GM21528 (cell line): ENCODE measurements at regions not wholly inside any gene's neighbourhood (a gene's known extent, or its start where the extent isn't known, plus 50 kb on each side); places are given as distances from the start of the nearest gene placed in this dataset.

ENCODE experiments used
- ATAC-seq: cut with Tn5 transposase; IDR thresholded peaks from one replicate; pipeline ENCODE4 v1.9.1; 2021; ENCODE audit warnings: mild to moderate bottlenecking, moderate library complexity; ENCODE audit not compliant: unreplicated experiment, low FRiP score

DNA sequence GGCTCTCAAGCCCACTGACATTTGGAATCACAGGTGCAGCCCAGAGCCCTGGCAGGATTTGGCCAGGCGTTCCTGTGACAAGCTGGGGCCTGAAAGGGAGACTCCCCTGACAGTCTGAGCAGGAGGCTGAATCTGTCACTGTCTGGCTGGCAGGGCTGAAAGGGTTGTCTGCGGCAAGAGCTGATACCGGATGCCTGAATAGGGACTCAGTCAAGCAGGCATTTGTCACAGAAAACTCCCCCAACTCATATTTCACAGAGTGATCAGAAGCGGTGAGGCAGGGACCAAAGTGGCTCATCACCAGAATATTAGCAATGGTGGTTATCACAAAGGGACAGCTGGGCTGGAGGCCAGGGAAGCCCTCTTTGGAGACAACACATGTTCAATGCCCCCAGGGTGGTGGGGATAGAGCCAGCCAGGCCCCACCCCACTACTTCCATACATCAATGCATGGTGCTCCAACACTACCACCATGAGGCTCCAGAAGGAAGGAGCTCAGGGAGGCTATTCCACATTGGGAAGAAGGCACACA lies 295.5 kb downstream of the DTWD2 start:
- ATAC-seq: no peak

DNA sequence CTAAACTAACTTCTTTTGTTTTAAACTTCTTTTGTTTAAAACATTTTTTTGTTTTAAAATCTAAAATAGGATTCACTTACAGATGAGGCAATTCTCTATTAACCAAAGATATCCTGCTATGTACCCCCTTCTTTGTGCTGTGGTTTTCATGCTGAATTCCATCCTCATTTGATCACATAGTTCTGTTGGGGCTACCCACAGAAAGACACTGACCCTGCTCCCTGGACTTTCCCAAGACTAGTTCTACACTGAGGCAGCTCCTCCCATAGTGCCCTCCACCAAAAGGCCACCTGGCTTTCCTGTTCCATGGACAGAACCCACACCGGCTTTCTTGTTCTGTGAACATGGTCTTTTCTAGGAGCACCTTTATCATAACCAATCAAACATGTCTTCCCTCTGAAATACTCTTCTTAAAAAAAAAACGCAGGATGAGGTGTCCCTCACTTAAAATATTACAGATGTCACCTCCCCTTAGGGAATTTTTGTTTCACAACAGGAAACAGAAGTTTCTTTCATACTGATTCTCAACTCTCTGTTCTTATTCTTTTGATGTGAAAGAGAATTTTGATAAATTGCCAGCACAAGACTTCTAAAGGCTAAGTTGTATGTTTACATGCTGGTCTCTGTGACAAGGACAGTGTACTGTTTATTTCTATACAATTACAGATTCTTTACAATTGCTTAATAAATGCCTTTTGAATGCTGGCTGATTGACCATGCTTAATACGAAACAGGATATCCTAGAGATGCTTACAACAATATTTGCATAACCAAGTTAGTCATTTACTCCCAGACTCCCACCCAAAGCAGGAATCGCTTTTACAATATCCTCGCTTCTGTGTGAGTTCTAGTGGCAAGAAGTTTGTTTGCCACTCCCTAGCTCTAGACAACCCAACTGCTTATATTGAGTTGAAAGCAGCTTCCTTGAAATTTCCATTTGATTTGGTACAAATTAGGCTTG lies 300.4 kb downstream of the DTWD2 start:
- ATAC-seq: peak; percentile 69

DNA sequence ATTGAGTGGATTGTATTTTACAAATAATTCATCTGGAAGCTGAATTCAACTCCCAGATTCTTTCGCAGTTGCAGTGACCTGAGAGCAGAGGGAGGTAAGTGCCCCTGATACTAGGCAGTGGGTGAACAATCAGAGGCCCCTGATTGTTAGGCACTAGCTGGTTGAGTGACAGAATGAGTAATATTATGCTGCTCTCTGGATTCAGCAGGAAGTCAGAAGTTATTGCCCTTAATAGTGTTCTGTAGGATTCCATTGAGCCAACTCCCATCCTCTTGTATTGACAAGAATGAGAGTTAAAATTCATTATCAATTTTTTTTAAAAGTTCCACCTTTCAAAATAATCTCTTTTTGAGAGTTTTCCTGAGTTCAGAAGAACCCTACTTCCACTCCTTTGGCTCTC lies 301.2 kb downstream of the DTWD2 start:
- no peak for ATAC-seq

DNA sequence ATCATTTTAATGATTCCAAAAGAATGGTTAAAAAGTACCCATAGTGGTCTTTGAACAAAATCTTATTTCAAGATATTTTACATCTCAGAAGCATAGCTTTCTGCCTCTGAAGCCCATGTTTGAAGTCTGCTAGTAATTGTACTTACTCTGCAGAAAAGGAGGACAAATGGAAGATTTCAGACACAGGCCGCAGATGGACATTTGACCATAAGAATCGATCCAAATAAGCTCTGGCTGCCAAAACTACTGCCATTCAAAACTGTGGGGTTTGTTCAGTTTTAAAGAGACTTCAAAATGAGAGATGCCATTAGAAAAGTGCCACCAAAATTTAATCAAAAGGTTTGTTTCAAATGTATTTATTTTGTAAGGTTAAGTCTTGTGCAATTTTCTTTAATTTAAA lies 306.7 kb downstream of the DTWD2 start:
- no peak for ATAC-seq

DNA sequence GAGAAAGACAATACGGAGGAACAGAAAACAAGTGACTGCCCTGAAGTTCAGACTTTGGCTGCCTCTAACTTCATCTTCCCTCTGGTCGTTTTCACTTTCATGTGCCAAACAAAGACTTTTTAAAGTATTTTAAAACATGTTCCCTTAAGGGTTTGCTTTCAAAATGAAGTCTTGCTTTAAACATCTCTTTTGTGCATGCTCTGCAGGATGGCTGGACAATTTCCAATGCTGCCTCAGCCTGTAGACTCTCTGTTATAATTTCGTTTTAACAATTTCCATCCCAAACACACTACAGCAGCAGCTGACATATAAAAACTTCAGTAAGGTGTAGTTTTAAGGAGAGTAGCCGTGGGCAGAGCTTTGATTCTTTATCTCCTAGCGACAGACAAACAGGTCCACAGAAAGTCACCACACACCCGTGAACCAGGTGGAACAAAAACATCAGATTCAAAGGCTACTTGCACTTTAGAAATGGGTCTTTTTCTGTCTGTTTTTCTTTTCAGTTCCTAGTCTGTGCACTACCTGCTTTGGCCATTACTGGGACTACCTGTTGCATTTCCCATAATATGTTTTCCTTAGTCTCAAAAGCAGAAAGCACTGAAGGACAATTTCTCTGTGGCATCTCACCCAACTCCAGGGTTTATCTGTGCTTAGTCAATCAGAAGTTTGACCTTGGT lies 308.9 kb downstream of the DTWD2 start:
- no peak for ATAC-seq

DNA sequence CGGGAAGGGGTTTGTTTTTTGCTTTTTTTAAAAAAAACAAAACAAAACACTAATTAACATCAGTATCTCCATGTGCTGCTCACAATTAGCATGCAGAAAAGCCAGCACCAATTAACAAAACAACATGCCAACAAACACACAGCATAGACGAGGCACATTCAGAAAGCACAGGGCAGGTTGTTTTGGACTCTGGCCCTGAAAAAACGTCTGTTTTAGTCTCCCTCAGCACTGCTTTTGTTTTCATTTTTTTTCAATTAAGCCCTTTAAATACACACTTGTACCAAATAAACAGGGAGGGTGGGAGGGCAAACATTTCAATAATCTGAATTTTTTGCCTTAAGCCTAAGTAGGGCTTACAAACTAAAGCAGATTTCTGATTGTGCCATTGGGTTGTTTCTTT lies 309.6 kb downstream of the DTWD2 start:
- ATAC-seq: no peak

DNA sequence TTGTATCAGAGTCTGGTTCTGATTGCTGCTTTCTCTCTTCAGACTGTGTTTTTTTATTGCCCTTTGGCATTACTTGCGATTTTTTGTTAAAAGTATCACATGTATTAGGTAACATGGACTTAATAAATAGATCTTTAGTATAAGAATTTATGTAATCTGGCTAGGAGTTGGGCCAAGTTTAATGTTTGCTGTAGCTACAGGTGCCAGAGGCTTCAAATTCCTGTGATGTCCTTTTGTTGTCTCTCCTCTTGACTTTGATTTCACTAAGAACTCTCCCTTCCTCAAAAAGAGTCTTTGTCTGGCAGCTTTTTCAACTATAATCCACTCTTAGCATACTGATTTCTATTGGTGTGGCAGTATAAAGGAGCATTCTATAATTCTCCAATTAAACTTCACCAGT lies 313.1 kb downstream of the DTWD2 start:
- ATAC-seq: no peak

DNA sequence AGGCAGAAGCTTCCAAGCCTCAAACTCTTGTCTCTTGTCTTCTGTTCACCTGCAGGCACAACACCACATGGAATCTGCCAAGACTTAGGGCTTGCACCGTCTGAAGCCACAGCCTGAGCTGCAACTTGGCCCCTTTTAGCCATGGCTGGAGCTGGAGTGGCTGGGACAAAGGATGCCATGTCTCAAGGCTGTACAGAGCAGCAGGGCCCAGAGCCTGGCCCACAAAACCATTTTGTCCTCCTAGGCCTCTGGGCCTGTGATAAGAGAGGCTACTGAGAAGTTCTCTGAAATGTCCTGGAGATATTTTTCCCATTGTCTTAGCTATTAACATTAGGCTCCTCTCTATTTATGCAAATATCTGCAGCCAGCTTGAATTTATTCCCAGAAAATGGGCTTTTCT lies 330.8 kb downstream of the DTWD2 start:
- no peak for ATAC-seq

DNA sequence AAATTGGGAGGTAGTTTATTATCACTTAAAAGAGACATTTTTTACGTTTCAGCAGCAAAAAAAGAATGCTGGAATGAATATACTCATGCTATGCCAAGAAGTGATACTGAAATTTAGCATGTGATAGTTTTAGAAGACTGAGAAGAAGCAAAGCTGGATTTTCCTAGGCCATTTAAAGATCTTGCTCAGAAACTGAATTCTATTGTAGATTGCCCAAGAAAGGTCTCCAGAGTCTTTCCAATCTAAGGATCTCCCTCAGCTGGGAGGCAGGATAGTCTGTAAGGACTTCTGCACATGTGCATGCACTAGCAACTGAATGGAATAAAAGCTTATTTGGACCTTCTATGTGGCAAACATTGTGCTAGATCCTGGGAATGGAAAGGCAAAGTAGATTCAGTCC lies 334.5 kb downstream of the DTWD2 start:
- no peak for ATAC-seq

DNA sequence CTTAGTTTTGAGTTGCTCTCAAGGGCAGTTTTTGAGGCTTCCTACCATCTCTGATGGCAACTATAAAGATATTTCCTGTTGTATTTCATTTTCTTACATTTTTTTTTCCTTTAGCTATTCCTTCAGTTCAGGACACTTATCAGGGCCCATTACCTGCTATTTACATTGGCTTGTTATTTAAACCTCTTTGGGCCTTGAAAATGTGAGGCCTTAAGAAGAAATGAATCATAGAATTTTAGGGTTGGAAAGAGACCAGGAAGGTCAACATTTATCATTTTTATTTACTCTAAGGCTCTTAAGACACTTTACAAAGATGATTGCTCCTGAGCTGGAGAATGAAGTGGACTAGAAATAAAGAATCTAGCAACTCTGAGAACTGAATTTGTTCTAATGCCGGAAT lies 335.2 kb downstream of the DTWD2 start:
- ATAC-seq: no peak

DNA sequence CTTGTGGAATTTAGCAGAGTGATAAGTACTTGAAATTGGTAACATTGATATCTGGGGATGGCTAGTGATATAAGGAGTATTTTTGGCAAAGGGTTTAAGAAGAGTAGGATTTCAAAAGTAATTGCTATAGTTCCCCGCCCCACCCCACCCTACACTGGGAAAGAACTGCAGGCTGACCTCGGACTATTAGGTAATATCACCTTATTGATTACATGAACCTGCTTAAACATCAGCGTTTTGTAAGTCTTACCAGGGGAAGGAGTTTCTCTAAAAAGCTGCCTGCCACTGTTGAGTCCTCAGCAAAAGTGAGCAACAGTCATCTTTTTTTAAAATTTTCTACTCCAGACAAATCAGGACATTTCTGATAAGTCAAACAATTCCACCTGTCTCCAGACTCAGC lies 337.3 kb downstream of the DTWD2 start:
- ATAC-seq: no peak

DNA sequence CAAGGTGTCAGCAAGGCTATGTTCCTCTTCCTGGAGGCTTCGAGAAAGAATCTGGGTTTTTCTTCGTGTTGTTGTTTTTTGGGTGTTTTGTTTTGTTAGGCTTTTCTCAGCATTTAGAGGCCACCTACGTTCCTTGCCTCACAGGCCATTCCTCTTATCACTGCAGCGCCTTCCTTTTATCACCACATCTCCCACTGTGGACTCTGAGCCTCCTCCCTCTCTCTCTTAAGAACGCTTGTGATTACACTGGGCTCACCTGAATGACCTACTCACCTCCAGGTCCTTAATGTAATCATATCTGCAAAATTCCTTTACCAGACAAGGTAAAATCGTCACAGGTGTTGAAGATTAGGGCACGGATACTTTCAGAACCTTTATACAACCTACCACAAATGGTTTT lies 340.8 kb downstream of the DTWD2 start:
- ATAC-seq: no peak

DNA sequence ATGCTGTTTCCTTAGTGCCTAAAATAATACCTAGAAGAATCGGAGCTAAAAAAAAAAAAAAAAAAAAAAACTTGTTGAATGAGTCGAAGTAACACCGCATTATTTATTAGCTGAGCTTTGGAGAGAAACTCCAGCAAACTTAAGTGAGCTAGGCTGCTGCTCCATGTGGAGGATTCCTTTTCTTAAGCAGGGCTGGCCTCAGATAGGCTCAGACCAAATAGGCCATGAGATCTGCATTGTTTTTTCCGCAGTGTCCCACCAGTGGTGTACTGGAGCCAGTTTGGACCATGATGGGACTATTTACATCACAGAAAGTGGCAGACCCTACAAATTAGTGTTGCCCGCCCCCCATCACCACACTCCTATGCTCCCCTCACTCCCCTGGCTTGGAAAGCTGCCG lies 341.4 kb downstream of the DTWD2 start:
- ATAC-seq: no peak

DNA sequence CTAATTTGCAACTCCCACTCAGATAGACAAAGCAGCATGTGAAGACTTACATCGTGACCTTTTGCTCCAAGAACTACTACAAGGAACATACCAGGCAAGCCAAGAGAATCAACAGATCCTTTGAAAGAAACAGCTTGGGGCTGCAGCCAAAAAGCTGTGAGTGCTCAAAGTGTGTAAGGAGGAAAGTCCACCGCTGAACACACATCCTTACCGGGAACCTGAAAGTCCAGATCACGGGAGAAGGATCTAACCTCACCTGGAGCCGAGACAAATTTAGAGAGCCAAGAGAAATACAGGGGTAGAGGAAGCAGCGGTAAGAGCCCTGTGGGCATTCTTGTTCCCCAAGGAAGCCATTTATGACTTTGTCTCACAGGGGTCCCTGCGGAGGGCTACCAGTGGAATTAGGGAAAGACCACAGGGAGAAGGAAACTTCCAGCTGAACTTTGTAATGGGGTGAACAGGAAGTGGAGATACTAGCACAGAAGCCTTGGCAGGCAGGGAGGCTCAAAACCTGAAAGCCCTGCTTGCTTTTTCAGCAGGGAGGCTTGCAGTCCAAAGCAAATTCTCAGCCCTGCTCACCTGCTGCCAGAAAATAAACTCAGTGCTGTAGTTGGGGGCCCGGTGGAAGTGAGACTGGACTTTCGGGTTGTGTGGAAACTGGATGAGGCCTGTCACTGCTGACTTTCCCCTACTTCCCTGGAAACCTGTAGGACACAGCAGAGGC lies 350.2 kb downstream of the DTWD2 start:
- ATAC-seq: no peak

DNA sequence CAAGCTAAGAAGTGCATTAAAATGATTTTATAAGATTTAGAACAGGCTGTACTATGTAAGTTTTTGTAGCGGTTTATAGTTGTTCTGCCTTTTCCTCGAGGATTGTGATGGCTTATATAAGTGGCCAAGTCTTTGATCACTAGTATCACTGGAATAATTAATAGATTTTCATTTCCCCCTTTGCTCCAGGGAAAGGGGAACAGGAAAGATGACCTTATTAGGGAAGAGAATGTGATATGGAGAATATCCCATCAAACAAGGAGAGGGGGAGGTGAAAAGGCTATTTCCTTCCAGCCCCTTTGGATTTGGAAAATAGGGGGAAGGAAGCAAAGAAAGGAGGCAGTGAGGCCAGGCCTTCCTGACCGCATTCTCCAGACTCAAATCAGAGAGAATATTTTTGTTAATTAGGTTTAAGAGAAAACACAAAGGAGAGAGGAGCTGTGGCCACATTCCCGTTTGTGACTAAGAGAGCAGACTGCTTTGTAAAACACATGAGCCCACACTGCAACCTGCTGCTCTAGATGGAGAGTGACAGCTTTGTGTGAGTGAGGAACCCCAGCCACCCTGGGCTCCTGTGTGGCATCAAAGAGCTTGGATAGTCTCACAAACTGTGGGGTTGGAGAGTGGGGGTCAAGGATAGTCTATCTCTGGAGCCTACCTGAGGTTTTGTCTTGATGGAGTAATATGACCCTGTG lies 359.5 kb downstream of the DTWD2 start:
- ATAC-seq: no peak

DNA sequence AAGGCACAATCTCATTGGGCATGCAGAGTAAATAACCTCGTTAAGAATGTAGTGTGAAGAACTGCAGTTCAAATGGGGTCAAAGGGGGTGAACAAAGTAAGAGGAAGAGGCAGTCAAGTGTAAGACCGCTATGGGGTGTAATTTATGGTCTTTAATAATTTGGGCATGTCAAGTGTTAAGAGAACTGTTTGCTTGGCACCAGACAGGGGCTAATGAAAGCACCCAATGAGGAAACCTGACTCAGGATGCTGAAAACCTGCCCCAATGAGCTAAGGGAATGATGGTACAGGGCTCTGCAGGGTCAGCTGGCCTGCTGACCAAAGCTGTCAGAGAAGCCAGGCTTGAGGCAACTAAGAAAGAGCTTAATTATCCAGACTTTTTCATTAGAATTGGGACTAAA lies 368.1 kb downstream of the DTWD2 start:
- no peak for ATAC-seq

DNA sequence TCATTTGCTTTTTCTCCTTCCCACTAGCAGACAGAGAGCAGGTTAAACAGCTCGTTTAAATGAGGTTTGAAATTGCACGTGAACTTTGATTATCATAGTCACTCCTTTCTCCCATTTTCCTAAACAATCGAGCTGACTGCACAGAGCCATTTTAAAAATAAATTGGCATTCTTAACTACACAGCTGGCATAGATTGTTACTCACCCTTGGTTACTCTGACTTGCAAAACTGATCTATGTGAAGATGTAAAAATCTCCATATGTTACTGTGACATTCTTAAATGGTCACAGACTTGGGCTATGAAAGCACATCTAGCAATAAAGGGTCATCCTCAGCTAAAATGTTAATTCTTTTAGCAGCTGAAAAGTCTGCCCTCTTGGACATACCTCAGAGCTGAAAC lies 368.5 kb downstream of the DTWD2 start:
- ATAC-seq: no peak

DNA sequence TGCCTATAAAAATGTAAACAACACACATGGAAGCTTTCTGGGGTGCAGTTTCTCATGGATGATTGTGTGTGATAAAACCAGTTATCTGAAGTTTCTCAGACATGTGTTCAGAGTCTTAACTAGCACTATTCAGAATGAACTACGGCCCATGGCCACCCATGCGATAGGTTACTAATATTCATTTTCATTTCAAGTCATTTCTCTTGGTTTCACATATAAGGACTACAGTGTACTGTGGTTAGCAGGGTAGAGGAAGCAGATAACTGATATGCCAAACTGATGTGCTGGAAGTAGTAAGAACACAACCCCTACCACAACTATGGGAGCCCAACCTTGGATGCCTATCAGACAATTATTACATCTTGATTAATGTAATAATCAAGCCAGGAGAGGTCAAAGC lies 372.1 kb downstream of the DTWD2 start:
- ATAC-seq: peak; percentile 77

DNA sequence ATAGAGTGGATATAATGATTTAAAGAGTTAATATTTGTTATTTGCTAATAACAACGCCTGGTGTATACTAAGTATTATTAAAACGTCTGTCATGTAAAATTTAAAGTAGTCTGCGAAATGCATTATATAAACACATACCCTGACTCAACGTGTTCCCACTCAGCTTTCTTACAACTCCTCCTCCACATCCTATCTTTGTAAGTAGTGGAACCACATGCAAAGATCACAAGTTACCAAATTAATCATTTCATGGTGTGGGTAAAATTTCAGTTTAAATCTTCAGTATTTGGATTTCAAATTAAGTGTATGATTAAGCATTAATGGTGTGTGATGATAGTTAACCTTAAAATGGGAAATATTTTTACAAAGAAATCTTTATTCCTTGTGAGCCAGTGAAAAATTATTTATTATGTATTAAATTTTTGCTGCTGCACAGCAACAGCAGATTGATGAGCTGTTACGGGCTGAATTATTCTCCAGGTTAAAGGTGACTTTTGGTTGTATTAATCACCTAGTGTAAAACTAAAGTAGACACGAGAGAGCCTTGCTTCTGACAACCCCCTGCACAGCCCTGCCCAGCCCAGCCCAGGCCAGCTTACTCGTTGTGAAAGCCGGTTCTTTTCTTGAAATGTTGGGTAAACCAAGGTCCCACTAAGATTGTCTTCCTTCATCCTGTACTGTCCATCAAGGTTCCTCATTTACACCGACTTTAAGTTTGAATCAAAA lies 373.5 kb downstream of the DTWD2 start:
- no peak for ATAC-seq
